ENCODE measurements at regions not wholly inside any gene's neighbourhood (a gene's known extent, or its start where the extent isn't known, plus 50 kb on each side); places are given as distances from the start of the nearest gene placed in this dataset.

DNA sequence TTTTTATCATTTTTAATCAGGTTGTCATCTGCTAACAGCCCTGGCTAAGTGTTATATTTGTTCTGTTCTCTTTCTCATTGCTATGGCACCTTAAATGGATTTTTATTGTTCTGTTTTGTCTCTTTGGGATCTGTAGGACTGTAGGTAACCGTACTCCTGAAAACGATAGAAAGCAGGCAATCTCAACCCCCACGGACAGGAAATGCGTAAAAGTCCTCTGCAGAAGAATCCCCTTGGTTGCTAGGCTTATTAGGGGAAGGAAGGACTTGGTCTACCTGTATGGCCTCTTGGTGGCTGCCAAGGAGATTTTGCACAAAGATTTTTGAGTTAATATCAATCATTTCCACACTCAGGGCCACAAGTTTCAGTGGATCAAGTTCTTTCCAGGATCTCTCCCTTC, 571.9 kb upstream of the ZNF385D start:
- Histone ChIP-seq H2BK12ac (ENCODE audit: insufficient read length, low read depth, low read length) (no peak overlapping the region), H4K91ac (ENCODE audit: insufficient read length, low read depth, low read length) (no peak overlapping the region), H4K5ac (ENCODE audit: insufficient read length, low read depth, low read length) (no peak overlapping the region), H3K27ac (ENCODE audit: insufficient read length, low read depth, low read length) (no peak overlapping the region), H2BK120ac (ENCODE audit: low read depth, low read length, poor library complexity, severe bottlenecking) (no peak overlapping the region), H2BK15ac (ENCODE audit: low read depth, low read length) (no peak overlapping the region), H3K4ac (ENCODE audit: low read depth, low read length) (no peak overlapping the region), H3K18ac (ENCODE audit: insufficient read length, low read depth, low read length) (no peak overlapping the region), H3K79me1 (ENCODE audit: insufficient read depth, low read depth, low read length, poor library complexity, severe bottlenecking) (no peaks in the 10 kb centered on the region), H3K9me3 (ENCODE audit: control insufficient read depth, low read depth, low read length) (no peaks in the 10 kb centered on the region), H3K9ac (ENCODE audit: extremely low read depth, insufficient read length, low read length) (no peak overlapping the region), H3K23me2 (ENCODE audit: insufficient read length, low read depth, low read length, poor library complexity, severe bottlenecking) (no peaks in the 10 kb centered on the region), H3K27me3 (ENCODE audit: insufficient read depth, low read length) (no peaks in the 10 kb centered on the region), H3K4me2 (ENCODE audit: insufficient read depth, insufficient read length, low read length) (no peak overlapping the region), H3K79me2 (ENCODE audit: insufficient read depth, low read length) (no peaks in the 10 kb centered on the region), H2BK20ac (ENCODE audit: low read depth, low read length, poor library complexity, severe bottlenecking) (no peak overlapping the region), H2AK5ac (ENCODE audit: insufficient read length, low read length) (no peak overlapping the region), H3T11ph (ENCODE audit: low read length) (no peak overlapping the region), H3K56ac (ENCODE audit: insufficient read length, low read depth, low read length) (no peak overlapping the region), H3K4me1 (ENCODE audit: insufficient read depth, low read length) (no peaks in the 10 kb centered on the region), H3K23ac (ENCODE audit: insufficient read length, low read depth, low read length) (no peak overlapping the region), H3K14ac (ENCODE audit: insufficient read depth, low read length) (no peak overlapping the region), H4K8ac (replicated peaks; ENCODE audit: insufficient read length, low read depth, low read length) (no peak overlapping the region), H4K20me1 (ENCODE audit: control insufficient read depth, insufficient read depth, insufficient read length) (no peaks in the 10 kb centered on the region), H2AFZ (ENCODE audit: low read length) (no peak overlapping the region), H2BK5ac (ENCODE audit: insufficient read length, low read length) (no peak overlapping the region)
- Mint-ChIP-seq H3K4me3 (no peak overlapping the region), H3K9me3 (no peaks in the 10 kb centered on the region), H3K27ac (peak overlapping the region; percentile 4 to 26 (median 23); a peak in 3 of 7 replicates), H3K4me1 (peaks cover 9 to 16% of the 10 kb centered on the region in 2 experiments), H3K27me3 (ENCODE audit: low read depth) (no peaks in the 10 kb centered on the region), H3K36me3 (ENCODE audit: insufficient read depth in 1 of 3, low read depth in 3 of 3) (no peaks in the 10 kb centered on the region)
- peak; percentile 36 for DNase-seq
- WGBS (ENCODE audit: extremely low coverage, insufficient read length, low lambda C conversion rate) = no CpG with 5 or more reads among the region's 4 CpGs
- TF ChIP-seq, protein P1, sequence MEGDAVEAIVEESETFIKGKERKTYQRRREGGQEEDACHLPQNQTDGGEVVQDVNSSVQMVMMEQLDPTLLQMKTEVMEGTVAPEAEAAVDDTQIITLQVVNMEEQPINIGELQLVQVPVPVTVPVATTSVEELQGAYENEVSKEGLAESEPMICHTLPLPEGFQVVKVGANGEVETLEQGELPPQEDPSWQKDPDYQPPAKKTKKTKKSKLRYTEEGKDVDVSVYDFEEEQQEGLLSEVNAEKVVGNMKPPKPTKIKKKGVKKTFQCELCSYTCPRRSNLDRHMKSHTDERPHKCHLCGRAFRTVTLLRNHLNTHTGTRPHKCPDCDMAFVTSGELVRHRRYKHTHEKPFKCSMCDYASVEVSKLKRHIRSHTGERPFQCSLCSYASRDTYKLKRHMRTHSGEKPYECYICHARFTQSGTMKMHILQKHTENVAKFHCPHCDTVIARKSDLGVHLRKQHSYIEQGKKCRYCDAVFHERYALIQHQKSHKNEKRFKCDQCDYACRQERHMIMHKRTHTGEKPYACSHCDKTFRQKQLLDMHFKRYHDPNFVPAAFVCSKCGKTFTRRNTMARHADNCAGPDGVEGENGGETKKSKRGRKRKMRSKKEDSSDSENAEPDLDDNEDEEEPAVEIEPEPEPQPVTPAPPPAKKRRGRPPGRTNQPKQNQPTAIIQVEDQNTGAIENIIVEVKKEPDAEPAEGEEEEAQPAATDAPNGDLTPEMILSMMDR (conservative IDR thresholded peaks at IDR 0.05) = no peak
